PC-3 (cell line): ENCODE measurements at regions not wholly inside any gene's neighbourhood (a gene's known extent, or its start where the extent isn't known, plus 50 kb on each side); places are given as distances from the start of the nearest gene placed in this dataset.

Source experiments
- EZH2 ChIP-seq: fragments of 300-600 bp; sonication (generic); IDR thresholded peaks from one replicate; pipeline ENCODE4 v1.6.1; 2017; ENCODE audit warnings: antibody characterized with exemption, mild to moderate bottlenecking, low read length; ENCODE audit not compliant: unreplicated experiment
- EZH2phosphoT487 ChIP-seq: fragments of 300-600 bp; sonication (generic); IDR thresholded peaks from 2 replicates; pipeline ENCODE4 v1.6.1; 2018; ENCODE audit warnings: mild to moderate bottlenecking, antibody characterized with exemption, low read length, borderline replicate concordance
- TF ChIP-seq, protein P1 (sequence below): fragments of 300-600 bp; sonication (generic); conservative IDR thresholded peaks from 2 replicates; pipeline ENCODE4 v1.5.1; 2017; ENCODE audit warnings: antibody characterized with exemption, low read depth, mild to moderate bottlenecking, low read length

DNA sequence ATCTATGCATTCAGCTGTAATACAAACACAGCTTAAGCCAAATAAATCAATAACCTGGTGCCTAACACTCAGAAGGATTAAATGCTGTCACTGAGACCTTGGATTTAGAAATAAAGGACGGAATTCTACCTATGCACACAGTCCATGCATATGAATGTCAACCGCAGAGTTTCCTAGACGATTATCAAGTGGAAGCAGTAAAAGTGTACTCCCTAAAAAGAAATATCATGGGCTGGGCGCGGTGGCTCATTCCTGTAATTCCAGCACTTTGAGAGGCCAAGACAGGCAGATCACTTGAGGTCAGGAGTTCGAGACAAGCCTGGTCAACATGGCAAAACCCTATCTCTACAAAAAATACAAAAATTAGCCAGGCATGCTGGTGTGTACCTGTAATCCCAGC lies 188.2 kb upstream of the DYRK2 start:
- TF ChIP-seq, protein P1, sequence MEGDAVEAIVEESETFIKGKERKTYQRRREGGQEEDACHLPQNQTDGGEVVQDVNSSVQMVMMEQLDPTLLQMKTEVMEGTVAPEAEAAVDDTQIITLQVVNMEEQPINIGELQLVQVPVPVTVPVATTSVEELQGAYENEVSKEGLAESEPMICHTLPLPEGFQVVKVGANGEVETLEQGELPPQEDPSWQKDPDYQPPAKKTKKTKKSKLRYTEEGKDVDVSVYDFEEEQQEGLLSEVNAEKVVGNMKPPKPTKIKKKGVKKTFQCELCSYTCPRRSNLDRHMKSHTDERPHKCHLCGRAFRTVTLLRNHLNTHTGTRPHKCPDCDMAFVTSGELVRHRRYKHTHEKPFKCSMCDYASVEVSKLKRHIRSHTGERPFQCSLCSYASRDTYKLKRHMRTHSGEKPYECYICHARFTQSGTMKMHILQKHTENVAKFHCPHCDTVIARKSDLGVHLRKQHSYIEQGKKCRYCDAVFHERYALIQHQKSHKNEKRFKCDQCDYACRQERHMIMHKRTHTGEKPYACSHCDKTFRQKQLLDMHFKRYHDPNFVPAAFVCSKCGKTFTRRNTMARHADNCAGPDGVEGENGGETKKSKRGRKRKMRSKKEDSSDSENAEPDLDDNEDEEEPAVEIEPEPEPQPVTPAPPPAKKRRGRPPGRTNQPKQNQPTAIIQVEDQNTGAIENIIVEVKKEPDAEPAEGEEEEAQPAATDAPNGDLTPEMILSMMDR: no peak
- TF ChIP-seq EZH2: no peak
- TF ChIP-seq EZH2phosphoT487: no peak
